Thoracic aorta (tissue), 2 donors: ENCODE measurements at regions not wholly inside any gene's neighbourhood (a gene's known extent, or its start where the extent isn't known, plus 50 kb on each side); places are given as distances from the start of the nearest gene placed in this dataset.
"Not testable (repeated sequence)": the region's sequence is repeated elsewhere in the genome, so short reads cannot be mapped to it uniquely, and the experiment has no call there.

ENCODE experiments used
- ATAC-seq: fragments of 150-250 bp; one replicate; pipeline ENCODE4 v1.8.0; 2017; ENCODE audit warnings: low read depth; ENCODE audit not compliant: insufficient number of reproducible peaks, low FRiP score
- DNase-seq: peaks from one replicate; pipeline ENCODE4 v3.0.0-alpha.2; 2020; ENCODE audit warnings: low spot score
- H3K27ac ChIP-seq, 2 donors: fragments of 200-600 bp; sonication (generic); 1 replicate in 1 of 2; 2 replicates in 1 of 2; pipeline ENCODE4 v1.5.1; 2016; ENCODE audit warnings: mild to moderate bottlenecking in 2 of 2, moderate library complexity in 2 of 2
- H3K27me3 ChIP-seq: fragments of 200-600 bp; sonication (generic); replicated peaks from 2 replicates; pipeline ENCODE4 v1.6.0; 2016; ENCODE audit warnings: mild to moderate bottlenecking; ENCODE audit not compliant: insufficient read depth
- H3K36me3 ChIP-seq: fragments of 200-600 bp; sonication (generic); one replicate; pipeline ENCODE4 v1.5.1; 2016
- H3K4me1 ChIP-seq, 2 donors: fragments of 200-600 bp; sonication (generic); 1 replicate in 1 of 2; 2 replicates in 1 of 2; pipeline versions ENCODE4 v1.5.1 to v1.6.0; 2016; ENCODE audit warnings: low read depth in 2 of 2, mild to moderate bottlenecking in 1 of 2; ENCODE audit not compliant: control insufficient read depth in 1 of 2
- H3K4me3 ChIP-seq: fragments of 200-600 bp; sonication (generic); 2 replicates; pipeline ENCODE4 v1.5.1; 2016; ENCODE audit warnings: mild to moderate bottlenecking
- H3K9me3 ChIP-seq: fragments of 200-600 bp; sonication (generic); 2 replicates; pipeline ENCODE4 v1.5.1; 2016
- TF ChIP-seq, protein P1 (sequence below): fragments of 200-600 bp; sonication (generic); IDR thresholded peaks from one replicate; pipeline ENCODE4 v1.5.1; 2019; ENCODE audit warnings: antibody characterized with exemption

- Histone ChIP-seq H3K27me3 (no peaks in the 10 kb centered on the region), H3K4me1 (no peaks in the 10 kb centered on the region), H3K4me3 (no peak overlapping the region), H3K9me3 (no peaks in the 10 kb centered on the region), H3K27ac (no peak overlapping the region), H3K36me3 (no peaks in the 10 kb centered on the region)
- ATAC-seq (no peak), DNase-seq (no peak)
- TF ChIP-seq, protein P1, sequence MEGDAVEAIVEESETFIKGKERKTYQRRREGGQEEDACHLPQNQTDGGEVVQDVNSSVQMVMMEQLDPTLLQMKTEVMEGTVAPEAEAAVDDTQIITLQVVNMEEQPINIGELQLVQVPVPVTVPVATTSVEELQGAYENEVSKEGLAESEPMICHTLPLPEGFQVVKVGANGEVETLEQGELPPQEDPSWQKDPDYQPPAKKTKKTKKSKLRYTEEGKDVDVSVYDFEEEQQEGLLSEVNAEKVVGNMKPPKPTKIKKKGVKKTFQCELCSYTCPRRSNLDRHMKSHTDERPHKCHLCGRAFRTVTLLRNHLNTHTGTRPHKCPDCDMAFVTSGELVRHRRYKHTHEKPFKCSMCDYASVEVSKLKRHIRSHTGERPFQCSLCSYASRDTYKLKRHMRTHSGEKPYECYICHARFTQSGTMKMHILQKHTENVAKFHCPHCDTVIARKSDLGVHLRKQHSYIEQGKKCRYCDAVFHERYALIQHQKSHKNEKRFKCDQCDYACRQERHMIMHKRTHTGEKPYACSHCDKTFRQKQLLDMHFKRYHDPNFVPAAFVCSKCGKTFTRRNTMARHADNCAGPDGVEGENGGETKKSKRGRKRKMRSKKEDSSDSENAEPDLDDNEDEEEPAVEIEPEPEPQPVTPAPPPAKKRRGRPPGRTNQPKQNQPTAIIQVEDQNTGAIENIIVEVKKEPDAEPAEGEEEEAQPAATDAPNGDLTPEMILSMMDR, result no peak
Observed at GRCh38 chr12:38411946-38412345, 95.4 kb downstream of the ALG10B start.

DNA sequence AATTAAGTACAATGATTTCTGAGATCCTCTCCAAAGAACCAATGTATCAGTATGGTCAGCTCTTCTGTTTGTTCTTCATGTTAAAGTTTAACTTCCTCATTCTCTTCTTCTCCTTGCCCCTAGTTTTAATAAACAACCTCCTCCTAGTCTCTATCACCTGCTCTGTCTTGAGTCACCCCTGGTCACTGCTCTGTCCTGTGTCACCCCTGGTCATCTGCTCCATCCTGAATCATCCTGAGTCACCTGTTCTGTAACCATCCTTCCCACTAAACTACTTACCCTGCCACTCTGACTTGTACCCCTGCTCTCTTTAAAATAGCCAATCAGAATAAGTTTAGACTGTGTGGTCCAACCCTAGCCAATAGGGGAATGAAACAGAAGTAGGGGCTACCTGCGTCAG lies 100.5 kb downstream of the ALG10B start:
- TF ChIP-seq, protein P1, result no peak
- Histone ChIP-seq H3K27ac (no peak overlapping the region), H3K4me3 (no peak overlapping the region), H3K9me3 (no peaks in the 10 kb centered on the region), H3K27me3 (no peaks in the 10 kb centered on the region), H3K4me1 (no peaks in the 10 kb centered on the region), H3K36me3 (no peaks in the 10 kb centered on the region)
- DNase-seq (no peak), ATAC-seq (no peak)

- Histone ChIP-seq H3K4me3 (no peak overlapping the region), H3K9me3 (no peaks in the 10 kb centered on the region), H3K27ac (no peak overlapping the region), H3K36me3 (no peaks in the 10 kb centered on the region), H3K27me3 (no peaks in the 10 kb centered on the region), H3K4me1 (no peaks in the 10 kb centered on the region)
- no peak for ATAC-seq
- TF ChIP-seq, protein P1, result no peak
- DNase-seq, result no peak
Observed at GRCh38 chr12:38424436-38424835, 107.9 kb downstream of the ALG10B start.

- no peaks in the 10 kb centered on the region for H3K4me1 ChIP-seq
- no peak for DNase-seq
- H3K27ac ChIP-seq, result no peak overlapping the region
- no peaks in the 10 kb centered on the region for H3K9me3 ChIP-seq
- H3K27me3 ChIP-seq, result no peaks in the 10 kb centered on the region
- TF ChIP-seq, protein P1, result no peak
- no peaks in the 10 kb centered on the region for H3K36me3 ChIP-seq
- ATAC-seq, result no peak
- no peak overlapping the region for H3K4me3 ChIP-seq
Observed at GRCh38 chr12:38427442-38427841, 110.9 kb downstream of the ALG10B start.

GRCh38 chr12:38431921-38432320 lies 115.3 kb downstream of the ALG10B start:
- Histone ChIP-seq H3K36me3 (no peaks in the 10 kb centered on the region), H3K4me1 (no peaks in the 10 kb centered on the region), H3K4me3 (no peak overlapping the region), H3K9me3 (no peaks in the 10 kb centered on the region), H3K27me3 (no peaks in the 10 kb centered on the region), H3K27ac (no peak overlapping the region)
- no peak for ATAC-seq
- DNase-seq, result no peak
- TF ChIP-seq, protein P1, result no peak

DNA sequence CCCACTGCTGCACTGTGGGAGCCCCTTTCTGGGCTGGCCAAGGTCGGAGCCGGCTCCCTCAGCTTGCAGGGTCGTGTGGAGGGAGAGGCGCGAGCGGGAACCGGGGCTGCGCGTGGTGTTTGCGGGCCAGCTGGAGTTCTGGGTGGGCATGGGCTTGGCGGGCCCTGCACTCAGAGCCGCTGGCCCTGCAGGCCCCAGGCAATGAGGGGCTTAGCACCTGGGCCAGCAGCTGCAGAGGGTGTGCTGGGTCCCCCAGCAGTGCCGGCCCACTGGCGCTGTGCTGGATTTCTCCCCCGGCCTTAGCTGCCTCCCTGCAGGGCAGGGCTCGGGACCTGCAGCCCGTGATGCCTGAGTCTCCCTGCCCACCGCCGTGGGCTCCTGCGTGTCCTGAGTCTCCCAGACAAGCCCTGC lies 125.3 kb downstream of the ALG10B start:
- H3K4me1 ChIP-seq, DNase-seq, ATAC-seq, H3K9me3 ChIP-seq, H3K4me3 ChIP-seq, H3K36me3 ChIP-seq, H3K27me3 ChIP-seq, H3K27ac ChIP-seq: not testable (repeated sequence)
